ENCODE measurements at regions not wholly inside any gene's neighbourhood (a gene's known extent, or its start where the extent isn't known, plus 50 kb on each side); places are given as distances from the start of the nearest gene placed in this dataset.

GRCh38 chr4:77538574-77539157, 67.0 kb upstream of the CXCL13 start:
- Mint-ChIP-seq H3K9me3 (peaks cover 0 to 15% (median 5%) of the 10 kb centered on the region in 8 donors), H3K4me3 (no peak overlapping the region), H3K4me1 (peaks cover 0 to 2% (median 0%) of the 10 kb centered on the region in 4 donors), H3K27me3 (peaks cover 2 to 13% of the 10 kb centered on the region in 2 donors), H3K27ac (no peak overlapping the region), H3K36me3 (no peaks in the 10 kb centered on the region)
- Histone ChIP-seq H3K9me3 (ENCODE audit: control insufficient read depth in 1 of 2, low read length in 2 of 2) (no peaks in the 10 kb centered on the region), H3K27ac (ENCODE audit: low read depth, low read length) (no peak overlapping the region), H3K36me3 (ENCODE audit: insufficient read depth, low read length) (no peaks in the 10 kb centered on the region), H3K4me1 (ENCODE audit: insufficient read depth, low read length) (no peaks in the 10 kb centered on the region), H3K4me3 (ENCODE audit: low read length in 2 of 2) (no peak overlapping the region), H3K27me3 (ENCODE audit: insufficient read depth, low read length) (no peaks in the 10 kb centered on the region)
- intact Hi-C loops (cut with micrococcal nuclease) = no loop called here
- DNase-seq = no peak
- CTCF ChIA-PET (ENCODE audit: partially characterized antibody) = no interaction called here
- POLR2A ChIA-PET (ENCODE audit: partially characterized antibody) = interaction anchor here (0.6 kb wide), 1 partner anchor 1786 kb away, joined by 4 read pairs; no protein-coding TSS in a partner anchor

Data from CD4-positive, alpha-beta memory T cell (primary cell).